Calu3 (cell line): ENCODE measurements at regions not wholly inside any gene's neighbourhood (a gene's known extent, or its start where the extent isn't known, plus 50 kb on each side); places are given as distances from the start of the nearest gene placed in this dataset.
"Not testable (repeated sequence)": the region's sequence is repeated elsewhere in the genome, so short reads cannot be mapped to it uniquely, and the experiment has no call there.

Experiments
- BruUV-seq: library from RNA; stranded (reverse); fragments of 400-500 nt; replicated peaks from 2 replicates; lab custom pipeline; 2021; lab: Mats Ljungman, UMichigan
- CTCF ChIA-PET: fragments of 300-600 bp; sonication (Branson Sonifier 250); formaldehyde crosslinking; loops from one replicate; lab custom pipeline; 2022; ENCODE audit warnings: antibody characterized with exemption; lab: Charles Lee
- DNase-seq: peaks from one replicate; pipeline ENCODE4 v3.0.0; 2022
- H3K27ac Mint-ChIP-seq: one replicate; pipeline ENCODE4 v1.8.0; 2022; ENCODE audit warnings: mixed read lengths; ENCODE audit not compliant: unreplicated experiment
- H3K27me3 Mint-ChIP-seq: one replicate; pipeline ENCODE4 v1.8.0; 2022; ENCODE audit warnings: mixed read lengths; ENCODE audit not compliant: unreplicated experiment
- H3K36me3 Mint-ChIP-seq: one replicate; pipeline ENCODE4 v1.8.0; 2022; ENCODE audit warnings: mild to moderate bottlenecking, moderate library complexity, mixed read lengths; ENCODE audit not compliant: insufficient read depth, unreplicated experiment
- H3K4me1 Mint-ChIP-seq: one replicate; pipeline ENCODE4 v1.8.0; 2022; ENCODE audit warnings: mild to moderate bottlenecking, low read depth, mixed read lengths; ENCODE audit not compliant: unreplicated experiment
- H3K4me3 Mint-ChIP-seq: one replicate; pipeline ENCODE4 v1.8.0; 2022; ENCODE audit warnings: mild to moderate bottlenecking, low read depth, moderate library complexity, mixed read lengths; ENCODE audit not compliant: unreplicated experiment
- H3K9me3 Mint-ChIP-seq: one replicate; pipeline ENCODE4 v1.8.0; 2022; ENCODE audit warnings: low read depth, mixed read lengths; ENCODE audit not compliant: unreplicated experiment
- intact Hi-C: fragments of 100-400 bp; cut with micrococcal nuclease; formaldehyde crosslinking; loops from one replicate; pipeline ENCODE4 v1.10.0; 2022; ENCODE audit not compliant: unreplicated experiment
- TF ChIP-seq, protein P1 (sequence below): fragments of 200-600 bp; IDR thresholded peaks from one replicate; pipeline ENCODE4 v1.8.0; 2022; ENCODE audit warnings: antibody characterized with exemption; ENCODE audit not compliant: unreplicated experiment

DNA sequence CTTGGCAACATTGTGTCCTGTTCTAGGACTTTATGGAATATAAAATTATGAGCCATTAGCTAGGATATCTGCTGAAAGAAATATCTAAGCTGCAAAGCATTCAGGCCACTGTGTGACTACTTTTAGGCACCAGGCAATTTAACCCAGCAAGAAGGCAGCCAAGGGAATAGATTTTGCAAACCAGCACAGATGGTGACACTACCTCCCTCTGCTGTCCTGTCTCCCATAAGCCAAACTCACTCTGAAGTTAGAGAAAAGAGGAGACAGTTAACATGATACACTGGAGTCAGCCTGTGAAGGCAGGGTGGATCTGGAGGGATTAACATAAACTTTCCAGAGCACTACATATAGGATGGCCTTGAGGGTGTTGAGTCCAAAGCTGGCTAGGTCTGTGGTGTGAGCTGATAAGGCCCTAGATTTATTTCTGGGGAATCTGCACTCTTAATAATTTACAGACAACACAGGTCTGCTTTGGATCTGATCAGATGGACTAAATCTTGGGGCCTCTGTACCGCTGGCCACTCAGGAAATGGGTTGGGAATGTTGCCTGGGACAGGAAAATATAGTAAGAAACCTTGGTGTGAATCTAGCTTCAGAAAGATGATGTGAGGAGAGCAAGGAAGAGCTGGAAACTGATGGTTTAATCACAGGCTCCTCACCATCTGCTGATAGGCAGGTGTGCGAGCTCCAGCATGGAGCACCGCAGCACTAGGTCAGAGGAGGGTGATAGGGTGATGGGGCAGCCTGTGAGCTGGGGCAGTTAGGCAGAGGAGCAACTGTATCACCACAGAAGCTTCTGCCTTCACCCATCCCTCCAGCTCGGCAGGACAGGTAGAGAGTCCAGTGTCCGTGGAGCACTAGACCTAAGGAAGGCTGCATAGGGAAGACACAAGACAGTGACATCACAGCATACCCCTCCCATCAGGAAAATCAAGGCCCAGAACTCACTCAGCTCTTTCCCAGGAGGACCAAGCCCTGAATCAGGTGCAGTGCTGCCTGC, 229.9 kb upstream of the PRSS1 start:
- TF ChIP-seq, protein P1, sequence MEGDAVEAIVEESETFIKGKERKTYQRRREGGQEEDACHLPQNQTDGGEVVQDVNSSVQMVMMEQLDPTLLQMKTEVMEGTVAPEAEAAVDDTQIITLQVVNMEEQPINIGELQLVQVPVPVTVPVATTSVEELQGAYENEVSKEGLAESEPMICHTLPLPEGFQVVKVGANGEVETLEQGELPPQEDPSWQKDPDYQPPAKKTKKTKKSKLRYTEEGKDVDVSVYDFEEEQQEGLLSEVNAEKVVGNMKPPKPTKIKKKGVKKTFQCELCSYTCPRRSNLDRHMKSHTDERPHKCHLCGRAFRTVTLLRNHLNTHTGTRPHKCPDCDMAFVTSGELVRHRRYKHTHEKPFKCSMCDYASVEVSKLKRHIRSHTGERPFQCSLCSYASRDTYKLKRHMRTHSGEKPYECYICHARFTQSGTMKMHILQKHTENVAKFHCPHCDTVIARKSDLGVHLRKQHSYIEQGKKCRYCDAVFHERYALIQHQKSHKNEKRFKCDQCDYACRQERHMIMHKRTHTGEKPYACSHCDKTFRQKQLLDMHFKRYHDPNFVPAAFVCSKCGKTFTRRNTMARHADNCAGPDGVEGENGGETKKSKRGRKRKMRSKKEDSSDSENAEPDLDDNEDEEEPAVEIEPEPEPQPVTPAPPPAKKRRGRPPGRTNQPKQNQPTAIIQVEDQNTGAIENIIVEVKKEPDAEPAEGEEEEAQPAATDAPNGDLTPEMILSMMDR, result no peak
- BruUV-seq, result no TSS peak
- H3K4me3 Mint-ChIP-seq, result no peak overlapping the region
- H3K27ac Mint-ChIP-seq, result no peak overlapping the region
- CTCF ChIA-PET, result interaction anchor here (0.8 to 1.4 kb wide), 2 partner anchors 11 to 23 kb away, joined by 4 to 5 read pairs; no protein-coding TSS in a partner anchor
- no peaks in the 10 kb centered on the region for H3K36me3 Mint-ChIP-seq
- no peaks in the 10 kb centered on the region for H3K9me3 Mint-ChIP-seq
- no peak for DNase-seq
- H3K27me3 Mint-ChIP-seq, result peaks cover 33% of the 10 kb centered on the region
- intact Hi-C loops, result no loop called here
- H3K4me1 Mint-ChIP-seq, result peaks cover 10% of the 10 kb centered on the region

DNA sequence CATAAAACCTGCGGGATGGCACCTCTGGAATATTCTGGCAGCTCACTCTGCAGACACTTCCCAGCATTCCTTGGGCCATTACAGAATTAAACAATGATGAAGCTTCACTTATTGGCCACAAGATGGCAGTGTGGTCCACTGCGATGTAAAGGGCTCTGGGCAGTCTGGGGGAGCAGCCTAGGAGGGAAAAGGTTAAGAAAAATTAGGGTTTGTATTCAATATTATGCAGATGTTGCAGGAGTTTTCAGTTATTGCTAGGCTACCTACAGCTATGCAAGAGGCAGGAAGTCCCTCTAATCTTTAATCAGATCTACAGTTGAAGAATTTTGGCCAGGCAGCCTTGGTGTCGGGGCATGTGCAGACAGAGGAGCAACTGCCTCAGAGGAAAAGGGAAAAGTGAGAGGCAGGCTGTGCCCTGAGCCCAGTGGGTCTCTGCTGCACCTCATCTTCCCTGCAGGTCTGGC, 233.2 kb upstream of the PRSS1 start:
- DNase-seq, result peak; percentile 44
- H3K4me3 Mint-ChIP-seq, result no peak overlapping the region
- no peaks in the 10 kb centered on the region for H3K36me3 Mint-ChIP-seq
- no peak overlapping the region for H3K27ac Mint-ChIP-seq
- BruUV-seq, result no TSS peak
- intact Hi-C loops, result no loop called here
- TF ChIP-seq, protein P1, result peak; percentile 54
- CTCF ChIA-PET, result interaction anchor here (0.6 to 1.1 kb wide), 8 partner anchors 15 to 159 kb away, joined by 3 to 5 read pairs (median 4); no protein-coding TSS in a partner anchor
- H3K4me1 Mint-ChIP-seq, result peaks cover 10% of the 10 kb centered on the region
- H3K27me3 Mint-ChIP-seq, result peaks cover 29% of the 10 kb centered on the region
- H3K9me3 Mint-ChIP-seq, result no peaks in the 10 kb centered on the region

DNA sequence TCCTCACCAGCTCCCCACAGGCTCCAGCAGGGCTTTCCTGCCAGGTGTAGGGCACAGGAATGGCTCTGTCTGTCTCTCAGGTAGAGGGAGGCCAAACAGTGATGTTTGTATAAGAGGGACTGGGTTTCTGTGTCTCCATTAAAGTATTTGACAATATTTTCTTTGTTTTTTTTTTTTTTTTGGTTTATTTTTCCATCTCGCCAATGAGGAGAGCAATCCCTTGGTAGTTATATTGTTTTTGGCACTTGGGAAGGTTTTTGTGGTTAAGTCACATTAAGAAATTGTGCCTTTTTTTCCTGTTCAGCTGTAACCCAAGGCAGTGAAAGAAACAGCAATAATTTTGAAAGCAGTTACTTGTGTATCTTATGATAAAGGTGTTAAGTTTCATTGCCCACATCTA, 234.6 kb upstream of the PRSS1 start:
- H3K36me3 Mint-ChIP-seq, H3K27ac Mint-ChIP-seq, H3K4me3 Mint-ChIP-seq, H3K9me3 Mint-ChIP-seq, DNase-seq, intact Hi-C loops, BruUV-seq: not testable (repeated sequence)
- CTCF ChIA-PET, result interaction anchor here (0.7 kb wide), 1 partner anchor 625 kb away, joined by 3 read pairs; no protein-coding TSS in a partner anchor
- peaks cover 10% of the 10 kb centered on the region for H3K4me1 Mint-ChIP-seq
- peaks cover 29% of the 10 kb centered on the region for H3K27me3 Mint-ChIP-seq

DNA sequence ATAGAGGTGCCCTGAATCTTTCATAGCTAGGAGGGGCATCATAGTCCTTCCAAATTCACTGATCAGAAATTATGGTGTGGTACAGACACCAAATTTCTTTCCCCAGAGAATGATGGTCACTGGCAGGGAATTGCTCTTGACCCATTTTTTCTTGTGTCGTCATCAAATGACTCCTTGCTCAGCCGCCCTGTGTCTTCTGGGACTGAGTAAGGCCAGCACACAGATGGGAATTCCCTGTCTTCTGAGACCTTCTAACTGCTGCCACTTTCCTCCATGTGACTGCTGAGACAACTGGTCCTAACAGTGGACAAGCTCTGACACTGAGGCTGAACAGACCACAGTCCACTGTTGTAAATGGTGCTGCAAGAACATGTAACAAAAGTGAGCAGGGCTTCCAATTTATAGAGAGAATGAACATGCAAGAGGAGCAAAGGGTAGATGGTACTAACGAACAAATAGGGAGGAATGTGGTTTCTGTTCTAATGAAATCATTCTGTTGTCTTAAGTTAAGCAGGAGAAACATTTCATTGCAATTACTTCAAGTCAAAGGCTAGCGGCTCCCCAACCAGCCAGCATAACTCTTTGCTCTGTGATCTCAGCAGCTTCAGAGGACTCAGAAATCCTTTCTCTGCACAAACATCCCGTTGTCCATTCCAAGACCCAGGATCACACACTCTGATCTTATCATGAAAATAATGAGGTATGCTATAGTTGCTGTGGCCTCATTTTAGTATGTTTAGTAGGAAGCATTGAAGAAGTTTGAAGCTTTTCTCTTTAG, 235.9 kb upstream of the PRSS1 start:
- no peak overlapping the region for H3K27ac Mint-ChIP-seq
- peaks cover 23% of the 10 kb centered on the region for H3K4me1 Mint-ChIP-seq
- H3K9me3 Mint-ChIP-seq, result no peaks in the 10 kb centered on the region
- no peaks in the 10 kb centered on the region for H3K36me3 Mint-ChIP-seq
- intact Hi-C loops, result no loop called here
- DNase-seq, result no peak
- peaks cover 29% of the 10 kb centered on the region for H3K27me3 Mint-ChIP-seq
- CTCF ChIA-PET, result no interaction called here
- H3K4me3 Mint-ChIP-seq, result no peak overlapping the region
- BruUV-seq, result no TSS peak
- TF ChIP-seq, protein P1, result no peak
